K562 (cell line): ENCODE measurements at regions not wholly inside any gene's neighbourhood (a gene's known extent, or its start where the extent isn't known, plus 50 kb on each side); places are given as distances from the start of the nearest gene placed in this dataset.

ENCODE experiments used
- FOXK1 ChIP-seq: sonication (generic); formaldehyde crosslinking; IDR thresholded peaks from 2 replicates; pipeline ENCODE4 v1.8.0; 2022; ENCODE audit warnings: missing genetic modification reagents, mild to moderate bottlenecking, borderline replicate concordance
- FOXM1 ChIP-seq, 2 experiments: fragments of 450-650 bp in 1 of 2; sonication (generic) in 1 of 2; formaldehyde crosslinking in 1 of 2; IDR thresholded peaks; 2 replicates each; pipeline versions ENCODE4 v1.6.1 to v1.9.0; 2017 to 2022; ENCODE audit warnings: low read depth in 2 of 2, mild to moderate bottlenecking in 2 of 2, missing genetic modification reagents in 1 of 2, moderate library complexity in 1 of 2
- SIX5 ChIP-seq, 2 experiments: IDR thresholded peaks; 2 replicates each; pipeline ENCODE4 v1.6.1; 2011; ENCODE audit warnings: low read length in 2 of 2, borderline replicate concordance in 1 of 2, low read depth in 1 of 2, mild to moderate bottlenecking in 1 of 2, moderate library complexity in 1 of 2; ENCODE audit not compliant: insufficient read depth in 1 of 2
- SREBF1 ChIP-seq: fragments of 150-350 bp; IDR thresholded peaks from 2 replicates; pipeline ENCODE4 v1.6.1; 2014; ENCODE audit warnings: antibody characterized with exemption, low read depth, low read length, borderline replicate concordance
- YY1 ChIP-seq, 3 experiments: IDR thresholded peaks; 2 replicates each; pipeline ENCODE4 v1.6.1; 2011; ENCODE audit warnings: low read length in 2 of 3, mild to moderate bottlenecking in 2 of 3, moderate library complexity in 2 of 3, borderline replicate concordance in 1 of 3, control low read depth in 1 of 3, low read depth in 1 of 3; ENCODE audit not compliant: insufficient read depth in 3 of 3, insufficient replicate concordance in 2 of 3, control insufficient read depth in 1 of 3, insufficient read length in 1 of 3; ENCODE audit errors: extremely low read depth in 1 of 3
- ZSCAN32 ChIP-seq: fragments of 450-650 bp; formaldehyde crosslinking; IDR thresholded peaks from 2 replicates; pipeline ENCODE4 v1.4.0; 2020; ENCODE audit warnings: mild to moderate bottlenecking, moderate library complexity
- TF ChIP-seq, protein P1 (sequence below): sonication (generic); formaldehyde crosslinking; IDR thresholded peaks from 2 replicates; pipeline ENCODE4 v1.9.0; 2022; ENCODE audit warnings: mild to moderate bottlenecking, missing genetic modification reagents
- TF ChIP-seq, protein P2 (sequence below): fragments of 450-650 bp; conservative IDR thresholded peaks from 2 replicates; pipeline ENCODE4 v1.6.1; 2016; ENCODE audit warnings: missing genetic modification characterization, low read depth, mild to moderate bottlenecking, missing compliant biosample characterization, moderate library complexity
- TF ChIP-seq, protein P3 (sequence below), 3 experiments: IDR thresholded peaks in 2 of 3; conservative IDR thresholded peaks in 1 of 3; 2 replicates each; pipeline ENCODE4 v1.5.1; 2011 to 2012; ENCODE audit warnings: low read length in 3 of 3, mild to moderate bottlenecking in 3 of 3, control low read depth in 2 of 3, improper control_type of control experiment in 1 of 3, inconsistent platforms in 1 of 3, low read depth in 1 of 3, mixed read lengths in 1 of 3, moderate library complexity in 1 of 3; ENCODE audit not compliant: insufficient read depth in 2 of 3

DNA sequence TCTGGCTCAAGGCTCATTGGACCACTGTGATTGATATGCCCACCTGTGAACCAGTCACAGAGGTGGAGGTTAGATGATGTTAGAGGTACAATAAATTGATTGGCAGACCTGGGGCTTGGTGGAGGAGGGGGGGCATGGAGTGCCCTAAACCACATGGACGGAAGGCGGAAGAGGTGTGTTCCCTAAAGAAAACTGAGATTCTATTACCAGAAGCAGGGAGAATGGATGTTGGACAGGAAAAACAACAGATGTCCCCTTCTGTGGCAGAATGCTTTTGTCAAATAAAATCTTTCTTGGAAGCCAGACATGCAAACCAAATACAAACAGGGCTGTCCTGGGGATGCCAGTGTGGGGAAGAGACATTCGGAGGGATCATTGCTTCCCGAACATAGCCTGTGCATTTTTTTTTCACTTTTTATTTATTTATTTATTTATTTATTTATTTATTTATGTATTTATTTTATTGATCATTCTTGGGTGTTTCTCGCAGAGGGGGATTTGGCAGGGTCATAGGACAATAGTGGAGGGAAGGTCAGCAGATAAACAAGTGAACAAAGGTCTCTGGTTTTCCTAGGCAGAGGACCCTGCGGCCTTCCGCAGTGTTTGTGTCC, 433.9 kb downstream of the RPS24 start:
- TF ChIP-seq, protein P1, sequence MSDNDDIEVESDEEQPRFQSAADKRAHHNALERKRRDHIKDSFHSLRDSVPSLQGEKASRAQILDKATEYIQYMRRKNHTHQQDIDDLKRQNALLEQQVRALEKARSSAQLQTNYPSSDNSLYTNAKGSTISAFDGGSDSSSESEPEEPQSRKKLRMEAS: no peak
- TF ChIP-seq, protein P2, sequence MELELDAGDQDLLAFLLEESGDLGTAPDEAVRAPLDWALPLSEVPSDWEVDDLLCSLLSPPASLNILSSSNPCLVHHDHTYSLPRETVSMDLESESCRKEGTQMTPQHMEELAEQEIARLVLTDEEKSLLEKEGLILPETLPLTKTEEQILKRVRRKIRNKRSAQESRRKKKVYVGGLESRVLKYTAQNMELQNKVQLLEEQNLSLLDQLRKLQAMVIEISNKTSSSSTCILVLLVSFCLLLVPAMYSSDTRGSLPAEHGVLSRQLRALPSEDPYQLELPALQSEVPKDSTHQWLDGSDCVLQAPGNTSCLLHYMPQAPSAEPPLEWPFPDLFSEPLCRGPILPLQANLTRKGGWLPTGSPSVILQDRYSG (tag): no peak
- no peak for TF ChIP-seq FOXM1 (IDR thresholded peaks at IDR 0.05; ENCODE audit: low read depth)
- TF ChIP-seq FOXM1 (CRISPR knock-in tag; IDR thresholded peaks at IDR 0.05; ENCODE audit: low read depth): no peak
- TF ChIP-seq SIX5 (IDR thresholded peaks at IDR 0.05; ENCODE audit: borderline replicate concordance in 1 of 2, insufficient read depth in 1 of 2, low read depth in 1 of 2, low read length in 2 of 2): no peak
- no peak for TF ChIP-seq FOXK1 (CRISPR knock-in tag)
- TF ChIP-seq, protein P3, sequence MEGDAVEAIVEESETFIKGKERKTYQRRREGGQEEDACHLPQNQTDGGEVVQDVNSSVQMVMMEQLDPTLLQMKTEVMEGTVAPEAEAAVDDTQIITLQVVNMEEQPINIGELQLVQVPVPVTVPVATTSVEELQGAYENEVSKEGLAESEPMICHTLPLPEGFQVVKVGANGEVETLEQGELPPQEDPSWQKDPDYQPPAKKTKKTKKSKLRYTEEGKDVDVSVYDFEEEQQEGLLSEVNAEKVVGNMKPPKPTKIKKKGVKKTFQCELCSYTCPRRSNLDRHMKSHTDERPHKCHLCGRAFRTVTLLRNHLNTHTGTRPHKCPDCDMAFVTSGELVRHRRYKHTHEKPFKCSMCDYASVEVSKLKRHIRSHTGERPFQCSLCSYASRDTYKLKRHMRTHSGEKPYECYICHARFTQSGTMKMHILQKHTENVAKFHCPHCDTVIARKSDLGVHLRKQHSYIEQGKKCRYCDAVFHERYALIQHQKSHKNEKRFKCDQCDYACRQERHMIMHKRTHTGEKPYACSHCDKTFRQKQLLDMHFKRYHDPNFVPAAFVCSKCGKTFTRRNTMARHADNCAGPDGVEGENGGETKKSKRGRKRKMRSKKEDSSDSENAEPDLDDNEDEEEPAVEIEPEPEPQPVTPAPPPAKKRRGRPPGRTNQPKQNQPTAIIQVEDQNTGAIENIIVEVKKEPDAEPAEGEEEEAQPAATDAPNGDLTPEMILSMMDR (IDR thresholded peaks at IDR 0.05 in 2 of 3, conservative IDR thresholded peaks at IDR 0.05 in 1 of 3; ENCODE audit: insufficient read depth in 2 of 3, low read depth in 1 of 3, low read length in 3 of 3): no peak
- no peak for TF ChIP-seq SREBF1
- TF ChIP-seq ZSCAN32 (CRISPR knock-in tag): no peak
- no peak for TF ChIP-seq YY1 (IDR thresholded peaks at IDR 0.05; ENCODE audit: borderline replicate concordance in 1 of 3, control insufficient read depth in 1 of 3, extremely low read depth in 1 of 3, insufficient read depth in 3 of 3, insufficient read length in 1 of 3, insufficient replicate concordance in 2 of 3, low read depth in 1 of 3, low read length in 2 of 3)
